ACHN (cell line): ENCODE measurements at regions not wholly inside any gene's neighbourhood (a gene's known extent, or its start where the extent isn't known, plus 50 kb on each side); places are given as distances from the start of the nearest gene placed in this dataset.
A peak's percentile ranks its signal among the peaks of the same experiment; 100 is the strongest.

ENCODE experiments used
- DNase-seq: peaks from one replicate; pipeline ENCODE4 v3.0.0-alpha.2; 2015
- in situ Hi-C: cut with HindIII; loops from 2 replicates; pipeline ENCODE4 v1.10.0; 2017; ENCODE audit warnings: low sequenced_read_pairs, low pct_ligation_motif_present, low pct_unique_long_range_greater_than_20kb

- DNase-seq: no peak
- in situ Hi-C loops: no loop called here
These were observed 493.9 kb upstream of the RASGRP1 start for GRCh38 chr15:39058351-39059131.

DNA sequence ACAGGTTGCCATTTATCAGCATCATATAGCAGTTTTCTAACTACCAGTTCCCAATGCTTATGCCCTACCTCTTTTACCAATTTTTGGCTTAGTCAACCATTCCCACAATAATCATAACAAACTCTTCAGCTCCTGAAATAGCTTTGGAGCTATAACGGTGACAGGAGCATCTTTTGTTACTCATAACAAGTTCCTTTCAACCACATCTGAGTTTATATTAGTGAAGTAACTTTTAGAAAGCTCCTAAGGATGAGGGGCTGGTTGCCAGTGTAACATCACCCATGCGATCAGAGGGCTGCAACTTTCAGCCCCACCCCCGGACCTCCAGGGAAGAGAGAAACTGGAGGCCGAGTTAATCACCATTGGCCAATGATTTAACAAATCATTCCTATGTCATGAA, 495.3 kb upstream of the RASGRP1 start:
- DNase-seq: no peak
- in situ Hi-C loops: no loop called here

DNA sequence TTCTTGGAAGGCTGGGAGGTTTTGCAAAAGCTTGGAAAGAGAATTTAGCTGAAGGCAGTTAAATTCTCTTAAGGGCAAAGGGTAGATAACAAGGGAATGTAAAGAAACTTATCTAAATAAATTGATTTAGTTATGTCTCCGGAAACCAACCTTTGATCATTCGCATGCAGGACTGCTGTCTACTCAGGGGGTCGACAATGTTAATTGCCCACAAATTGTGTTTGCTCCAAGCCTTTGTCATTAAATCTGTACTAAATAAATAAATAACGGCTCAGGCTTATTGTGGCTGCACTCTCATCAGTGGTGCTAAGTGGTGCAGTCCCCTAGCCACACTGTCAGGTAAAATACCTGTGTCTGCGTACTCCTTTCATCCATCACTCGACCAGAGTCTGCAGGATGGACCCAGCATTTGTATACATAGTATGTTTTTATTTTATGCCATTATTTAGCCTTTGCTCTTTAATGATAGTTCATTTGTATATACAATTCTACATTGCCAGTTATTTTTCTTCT, 497.4 kb upstream of the RASGRP1 start:
- in situ Hi-C loops: no loop called here
- DNase-seq: no peak

DNA sequence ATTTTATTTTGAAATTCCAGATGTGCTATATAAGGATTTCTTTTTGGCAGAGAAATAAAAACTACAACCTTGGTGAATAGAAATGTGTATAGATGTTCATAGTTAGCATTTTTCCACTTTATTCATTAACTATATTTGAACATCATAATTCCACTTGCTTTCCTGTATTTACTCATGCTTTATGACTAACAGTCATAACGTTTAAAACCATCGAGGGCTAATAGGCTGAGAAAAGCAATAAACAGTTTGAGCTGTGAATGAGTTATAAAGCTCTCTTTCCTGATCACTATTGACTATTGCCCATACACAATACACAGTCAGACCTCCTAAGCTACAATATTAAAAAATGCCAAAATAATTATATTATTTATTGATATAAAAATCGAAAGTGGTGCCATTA, 502.1 kb upstream of the RASGRP1 start:
- DNase-seq: no peak
- in situ Hi-C loops: no loop called here

DNA sequence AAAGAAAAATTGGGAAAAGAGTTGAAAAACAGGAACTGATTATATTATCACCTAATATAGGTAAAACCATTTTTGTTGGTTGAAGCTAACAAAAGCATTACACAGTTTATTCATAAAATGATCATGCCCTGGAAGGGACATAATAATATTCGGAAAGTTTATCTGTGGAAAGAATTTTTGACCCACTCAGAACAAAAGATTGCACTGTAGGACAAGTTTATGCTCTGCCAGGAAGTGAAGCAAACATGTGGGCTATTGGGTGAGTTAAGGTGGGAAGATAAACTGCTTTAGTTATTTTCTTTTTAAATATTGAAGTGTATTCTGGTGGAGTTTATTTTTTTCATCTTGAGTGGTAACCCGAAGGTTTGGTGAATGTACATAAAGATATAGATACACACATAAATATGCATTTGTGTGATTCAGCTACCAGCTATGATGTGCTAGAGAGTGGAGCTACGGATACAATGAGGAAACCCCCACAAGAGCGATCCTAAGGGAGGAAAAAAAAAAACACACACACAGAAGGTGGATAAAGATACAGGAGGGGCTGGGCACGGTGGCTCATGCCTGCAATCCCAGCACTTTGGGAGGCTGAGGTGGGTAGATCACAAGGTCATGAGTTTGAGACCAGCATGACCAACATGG, 506.4 kb upstream of the THBS1 start:
- DNase-seq: no peak
- in situ Hi-C loops: no loop called here

- DNase-seq: no peak
- in situ Hi-C loops: no loop called here
These were observed 505.6 kb upstream of the THBS1 start for GRCh38 chr15:39075311-39075710.

GRCh38 chr15:39075756-39076341, 505.0 kb upstream of the THBS1 start:
- in situ Hi-C loops: no loop called here
- DNase-seq: no peak

DNA sequence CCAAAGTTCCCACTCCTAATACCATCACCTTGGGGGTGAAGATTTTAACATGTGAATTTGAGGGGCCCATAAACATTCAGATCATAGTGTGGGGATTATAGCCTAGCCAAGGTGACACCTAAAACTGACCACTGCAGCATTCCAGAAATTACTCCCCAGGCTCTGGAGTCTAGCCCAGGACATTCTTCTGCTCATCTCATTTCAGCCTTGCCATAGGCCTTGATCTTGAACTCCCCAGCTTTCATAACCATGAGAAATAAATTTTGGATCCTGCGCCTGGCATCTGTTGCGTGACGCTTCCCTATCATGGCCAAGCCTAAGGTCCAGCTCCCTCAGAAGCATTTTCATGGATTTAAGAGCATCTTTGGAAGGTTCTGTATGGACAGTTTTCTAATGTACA, 502.9 kb upstream of the THBS1 start:
- DNase-seq: no peak
- in situ Hi-C loops: no loop called here

DNA sequence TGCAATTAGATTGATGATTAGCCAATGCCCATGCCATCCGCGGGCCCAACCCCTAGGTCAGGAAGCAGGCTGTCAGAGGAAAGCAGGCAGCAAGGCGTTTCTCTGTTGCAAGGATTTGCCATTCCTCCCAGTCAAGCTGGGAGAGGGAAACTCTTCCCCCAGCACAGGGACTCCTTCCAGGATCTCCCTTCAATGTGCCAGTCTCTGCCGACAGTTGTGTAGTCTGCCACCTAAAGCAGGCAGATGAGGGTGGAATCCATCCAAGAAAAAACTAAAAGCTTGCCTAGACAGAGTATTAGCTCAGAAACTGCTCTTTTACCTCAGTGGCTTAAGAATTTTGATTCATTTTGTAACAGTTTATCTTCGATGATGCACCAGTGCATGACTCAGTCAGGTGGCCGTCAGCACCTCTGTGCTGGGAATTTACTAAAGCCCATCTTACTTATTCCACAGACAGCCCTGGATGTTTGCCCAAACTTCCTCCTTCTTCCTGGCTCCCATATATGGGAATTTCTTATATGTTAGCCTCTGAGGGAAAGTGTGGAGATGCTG, 501.5 kb upstream of the THBS1 start:
- in situ Hi-C loops: no loop called here

DNA sequence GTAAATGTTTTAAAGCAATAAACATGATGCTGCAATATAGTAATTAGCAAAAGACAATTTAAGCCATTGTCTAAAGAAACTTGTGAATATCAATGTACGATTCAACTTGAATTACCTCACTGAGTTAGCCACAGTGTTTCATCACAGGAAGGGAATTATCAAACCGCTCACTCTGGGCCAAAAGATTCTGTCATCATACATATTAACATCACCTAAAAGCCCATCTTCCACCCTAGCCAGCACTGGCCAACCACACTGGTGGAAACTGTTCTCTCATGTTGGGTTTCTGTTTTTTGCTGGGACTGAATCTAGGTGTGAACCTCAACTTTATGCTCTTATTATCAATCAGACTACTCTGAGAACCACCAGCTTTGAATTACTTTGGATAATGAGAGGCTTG, 497.7 kb upstream of the THBS1 start:
- in situ Hi-C loops: no loop called here
- no peak for DNase-seq

More for the DNA sequence above, 501.5 kb upstream of the THBS1 start:
- peak; percentile 73 for DNase-seq

DNA sequence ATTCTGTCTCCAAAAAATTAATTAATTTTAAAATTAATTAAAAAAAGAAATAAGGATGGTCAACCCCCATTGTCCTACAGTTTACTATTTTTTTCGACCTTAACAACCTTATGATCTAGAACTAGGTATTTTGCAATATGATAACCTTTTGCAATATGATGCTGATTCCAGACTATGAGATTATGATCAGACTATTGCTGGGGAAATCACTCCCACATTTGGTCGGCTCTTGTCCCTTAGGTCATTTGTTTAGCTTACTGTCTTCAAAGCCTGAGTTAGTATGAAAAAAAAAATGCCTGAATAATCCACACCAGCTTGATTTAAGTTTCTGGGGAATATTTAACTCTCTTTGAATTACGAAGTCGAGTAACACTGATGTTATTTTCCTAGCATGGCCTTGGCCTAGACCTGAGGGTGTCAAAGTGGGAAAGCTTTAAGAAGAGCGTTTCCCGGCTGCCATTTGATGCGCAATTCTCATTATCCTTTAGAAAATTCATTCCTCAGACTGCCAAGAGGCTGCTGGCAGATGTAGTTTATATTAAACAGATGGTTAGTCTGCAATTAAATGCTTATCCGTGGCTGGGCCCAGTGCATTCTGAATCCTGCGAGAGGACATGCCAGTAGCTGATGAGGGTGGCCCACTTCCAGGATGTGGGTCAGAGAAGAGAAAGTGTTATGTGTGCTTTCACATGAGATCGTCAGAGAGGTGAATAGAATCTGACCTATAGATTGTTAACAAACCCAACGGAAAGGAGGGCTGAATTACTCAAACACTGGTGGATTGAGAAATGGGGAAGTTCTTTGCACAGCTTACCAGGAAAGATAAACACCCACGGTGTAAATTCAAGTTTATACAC, 496.0 kb upstream of the THBS1 start:
- in situ Hi-C loops: no loop called here
- no peak for DNase-seq

DNA sequence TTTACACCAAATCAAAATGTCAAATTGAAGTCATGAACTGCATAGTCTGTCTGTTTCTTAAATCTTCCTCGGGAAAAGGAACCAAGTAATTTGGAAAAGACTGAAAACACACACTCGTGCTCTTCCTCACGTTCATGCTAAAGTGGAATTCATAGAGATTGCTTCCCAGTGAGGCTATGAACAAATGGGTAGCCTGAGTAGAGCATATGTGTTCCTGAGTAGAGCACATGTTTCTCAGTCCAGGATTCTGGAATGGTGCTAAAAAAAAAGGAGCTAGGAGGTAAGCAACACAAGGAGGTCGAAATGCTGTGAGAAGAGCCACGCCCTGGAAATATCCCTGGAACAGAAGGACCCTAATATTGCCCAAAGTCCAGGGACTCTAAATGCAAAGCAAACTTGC, 494.2 kb upstream of the THBS1 start:
- DNase-seq: no peak
- in situ Hi-C loops: no loop called here

- in situ Hi-C loops: no loop called here
- DNase-seq: no peak
These were observed 492.7 kb upstream of the THBS1 start for GRCh38 chr15:39088156-39088555.

DNA sequence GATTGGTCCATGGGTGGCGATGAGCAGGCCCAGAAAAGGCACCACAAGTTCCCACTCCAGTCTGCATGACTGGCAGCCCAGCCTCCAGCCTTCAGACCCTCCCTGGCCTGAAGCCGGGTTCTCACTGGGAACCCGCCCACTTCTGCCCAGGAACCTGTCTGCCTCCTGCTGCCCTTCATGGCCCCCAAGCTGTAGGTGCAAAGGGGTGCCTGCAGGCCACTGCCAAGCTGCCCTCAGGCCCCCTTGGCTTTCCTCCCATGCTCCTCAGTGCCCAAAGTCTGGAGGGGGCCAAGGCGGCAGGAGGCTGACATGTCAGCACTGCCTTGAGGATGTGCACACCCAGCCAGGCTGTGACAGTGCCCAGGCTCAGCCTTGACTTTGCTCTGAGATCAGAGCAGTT, 488.5 kb upstream of the THBS1 start:
- in situ Hi-C loops: no loop called here
- no peak for DNase-seq

GRCh38 chr15:39092761-39093160, 488.1 kb upstream of the THBS1 start:
- DNase-seq: no peak
- in situ Hi-C loops: no loop called here

- DNase-seq: no peak
- in situ Hi-C loops: no loop called here
These were observed 486.8 kb upstream of the THBS1 start for GRCh38 chr15:39094116-39094515.

DNA sequence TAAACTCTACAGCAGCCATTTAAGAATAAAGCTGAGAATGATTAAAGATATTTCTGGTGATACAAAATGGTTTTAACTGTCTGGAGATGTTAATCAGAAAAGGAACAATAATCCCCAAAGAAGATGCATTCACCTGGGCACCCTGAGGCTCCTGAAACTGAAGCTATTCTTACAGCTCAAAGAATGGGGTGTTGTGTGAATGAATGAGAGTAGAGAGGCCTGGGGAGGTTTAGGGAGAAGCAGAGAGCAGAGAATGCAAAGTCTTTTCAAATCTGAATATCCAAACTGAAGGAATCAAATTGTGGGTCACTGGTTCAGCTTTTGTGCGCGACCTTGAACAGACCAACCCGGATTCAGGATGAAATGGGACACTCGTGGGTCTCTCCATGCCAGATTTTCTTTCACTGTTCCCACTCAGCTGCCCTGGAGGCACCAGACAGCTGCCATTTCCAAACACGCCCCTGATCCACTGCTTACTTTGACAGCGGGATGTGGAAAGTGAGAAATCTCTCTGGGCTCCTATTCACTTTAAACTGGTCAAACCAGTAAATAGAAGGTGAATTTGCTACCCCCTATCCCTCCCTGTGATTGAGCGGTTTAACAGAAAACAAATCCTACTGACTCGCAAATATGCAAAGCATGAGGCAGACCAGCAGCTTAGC, 485.5 kb upstream of the THBS1 start:
- in situ Hi-C loops: no loop called here
- no peak for DNase-seq

GRCh38 chr15:39096608-39097205, 484.2 kb upstream of the THBS1 start:
- no peak for DNase-seq
- in situ Hi-C loops: no loop called here
